AG08396 (cell line): ENCODE measurements at regions not wholly inside any gene's neighbourhood (a gene's known extent, or its start where the extent isn't known, plus 50 kb on each side); places are given as distances from the start of the nearest gene placed in this dataset.

Experiments
- DNase-seq: peaks from one replicate; pipeline ENCODE4 v3.0.0; 2012; ENCODE audit warnings: low spot score, mixed read lengths

- DNase-seq, result no peak
Measured at GRCh38 chr15:31768055-31768454, 262.3 kb upstream of the CHRNA7 start.

DNA sequence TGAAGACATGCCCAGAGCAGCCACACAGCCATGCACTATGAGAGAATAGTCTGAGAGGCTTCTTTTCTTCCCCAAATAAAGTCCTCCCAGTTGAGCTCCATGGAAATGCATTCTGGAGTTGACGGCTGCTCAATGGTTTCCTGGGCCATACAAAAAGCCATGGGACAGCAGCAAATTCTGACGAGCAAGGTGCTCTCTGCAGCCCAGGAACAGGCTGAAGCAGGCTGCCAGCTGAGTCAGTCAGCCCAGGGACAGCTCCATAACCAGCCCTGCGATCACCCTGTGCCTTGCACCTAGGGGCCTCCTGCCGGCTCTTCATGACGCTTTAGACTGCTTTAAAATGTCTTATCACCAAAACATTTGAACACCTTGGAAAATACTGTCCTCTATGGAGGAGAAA lies 256.3 kb upstream of the CHRNA7 start:
- no peak for DNase-seq

GRCh38 chr15:31776039-31776438 lies 254.3 kb upstream of the CHRNA7 start:
- DNase-seq, result no peak

- no peak for DNase-seq
Measured at GRCh38 chr15:31781261-31781660, 249.1 kb upstream of the CHRNA7 start.

GRCh38 chr15:31782016-31782783 lies 248.1 kb upstream of the CHRNA7 start:
- DNase-seq, result no peak

GRCh38 chr15:31782951-31783350 lies 247.4 kb upstream of the CHRNA7 start:
- DNase-seq, result no peak

- DNase-seq, result no peak
Measured at GRCh38 chr15:31786360-31786759, 244.0 kb upstream of the CHRNA7 start.

DNA sequence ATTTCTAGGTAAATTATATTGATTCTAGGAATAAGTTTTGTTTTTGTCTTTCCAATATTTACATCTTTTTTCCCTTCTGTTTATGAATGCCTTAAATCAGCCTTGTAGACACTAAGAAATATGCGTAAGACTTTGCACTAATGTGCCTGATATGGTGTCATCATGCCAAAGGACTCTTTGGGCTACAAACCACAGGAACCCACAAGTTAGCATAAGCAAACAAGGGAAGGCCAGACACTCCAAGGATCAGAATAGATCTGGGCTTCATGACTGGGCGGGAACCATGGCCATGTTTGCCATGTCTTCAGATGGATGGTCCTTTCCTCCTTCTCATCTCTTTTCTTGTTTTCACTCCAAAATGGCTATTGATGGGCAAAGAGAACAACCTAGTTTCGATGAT lies 242.2 kb upstream of the CHRNA7 start:
- no peak for DNase-seq

DNA sequence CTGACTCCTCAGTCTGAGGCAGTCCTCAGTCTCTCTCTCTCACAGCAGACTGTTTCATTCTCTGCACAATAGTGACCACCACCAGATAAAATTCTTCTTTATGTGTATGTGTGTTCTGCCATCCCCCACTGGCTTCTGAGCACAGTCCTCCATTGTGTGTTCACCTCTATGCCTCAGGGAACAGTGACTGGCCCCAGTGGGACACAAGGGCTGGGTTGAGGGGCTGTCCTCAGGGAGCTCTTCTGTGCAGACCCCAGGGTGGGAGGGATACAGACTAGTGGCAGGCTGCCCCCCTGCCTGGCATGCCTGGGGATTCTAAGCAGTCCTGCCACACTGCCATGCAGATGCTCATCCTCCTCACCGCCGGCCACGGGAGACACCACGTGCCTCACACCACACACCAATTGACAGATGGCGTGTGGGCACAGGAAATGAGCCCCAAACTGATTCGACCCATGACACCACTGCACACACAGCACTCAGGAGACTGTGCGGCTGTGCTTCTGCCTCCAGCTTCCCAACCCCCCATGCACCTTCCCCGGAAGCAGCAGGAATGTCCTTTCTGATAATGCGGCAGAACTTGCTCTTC lies 237.6 kb upstream of the CHRNA7 start:
- no peak for DNase-seq

- no peak for DNase-seq
Measured at GRCh38 chr15:31799319-31799714, 231.0 kb upstream of the CHRNA7 start.

GRCh38 chr15:31799715-31800321 lies 230.5 kb upstream of the CHRNA7 start:
- no peak for DNase-seq

GRCh38 chr15:31801152-31801551 lies 229.2 kb upstream of the CHRNA7 start:
- DNase-seq, result no peak

GRCh38 chr15:31802761-31803160 lies 227.6 kb upstream of the CHRNA7 start:
- DNase-seq, result no peak

- DNase-seq, result no peak
Measured at GRCh38 chr15:31803388-31803884, 226.9 kb upstream of the CHRNA7 start.

GRCh38 chr15:31805090-31805662 lies 225.1 kb upstream of the CHRNA7 start:
- DNase-seq, result no peak

GRCh38 chr15:31806106-31806505 lies 224.2 kb upstream of the CHRNA7 start:
- no peak for DNase-seq

GRCh38 chr15:31811641-31812040 lies 218.7 kb upstream of the CHRNA7 start:
- DNase-seq, result no peak

GRCh38 chr15:31814082-31814481 lies 216.2 kb upstream of the CHRNA7 start:
- no peak for DNase-seq

- no peak for DNase-seq
Measured at GRCh38 chr15:31815411-31816155, 214.7 kb upstream of the CHRNA7 start.

GRCh38 chr15:31822463-31822862 lies 207.9 kb upstream of the CHRNA7 start:
- DNase-seq, result no peak

GRCh38 chr15:31824024-31824423 lies 206.3 kb upstream of the CHRNA7 start:
- no peak for DNase-seq

DNA sequence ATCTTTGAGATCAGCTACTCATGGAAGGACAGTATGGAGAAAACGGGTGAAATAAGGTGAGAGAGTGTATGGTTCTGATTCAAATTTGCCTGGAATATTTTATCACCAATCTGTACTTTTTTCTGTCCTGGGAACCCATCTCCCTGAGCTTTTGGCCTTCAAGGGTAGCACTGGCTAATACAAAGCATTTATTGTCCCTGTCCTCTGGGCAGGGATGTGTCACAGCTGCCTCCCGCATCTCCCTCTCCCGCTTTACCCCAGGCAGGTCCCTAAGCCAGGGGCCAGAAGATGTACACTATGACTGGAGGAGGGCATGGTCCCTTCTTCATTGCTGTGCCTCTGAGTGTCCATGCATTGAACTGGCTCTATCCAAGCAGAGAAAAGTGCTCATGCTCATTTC lies 201.7 kb upstream of the CHRNA7 start:
- DNase-seq, result no peak
